Activated CD4-positive, alpha-beta T cell treated with anti-CD3 and anti-CD28 coated beads, Interleukin-10, Interleukin-2, amounts not matched to agents 100 ng/mL and 50 ng/mL, durations not matched to agents 16 hours and 8 hours (primary cell): ENCODE measurements at regions not wholly inside any gene's neighbourhood (a gene's known extent, or its start where the extent isn't known, plus 50 kb on each side); places are given as distances from the start of the nearest gene placed in this dataset.
"Not testable (repeated sequence)": the region's sequence is repeated elsewhere in the genome, so short reads cannot be mapped to it uniquely, and the experiment has no call there.

Experiments used
- DNase-seq: peaks from one replicate; pipeline ENCODE4 v3.0.0-alpha.2; 2020

DNA sequence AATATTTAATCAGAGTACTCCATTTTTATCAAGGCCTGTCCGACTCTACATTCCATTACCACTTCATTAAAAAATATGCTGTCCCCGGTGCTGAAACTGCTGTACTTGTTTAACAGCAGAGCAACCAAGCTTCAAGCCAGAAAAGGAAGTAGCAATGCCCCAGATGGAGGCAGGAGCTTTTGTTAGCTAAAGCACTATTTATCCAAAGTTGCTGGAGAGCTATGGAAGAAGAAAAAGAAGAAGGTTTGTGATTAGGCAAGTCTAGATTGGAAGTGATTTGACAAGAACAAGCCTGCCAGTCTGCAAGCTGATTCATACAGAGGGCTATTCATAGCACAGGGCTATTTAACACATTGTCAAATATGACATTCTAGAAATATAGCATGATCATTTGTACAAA lies 160.9 kb upstream of the SPTLC3 start:
- no peak for DNase-seq

DNA sequence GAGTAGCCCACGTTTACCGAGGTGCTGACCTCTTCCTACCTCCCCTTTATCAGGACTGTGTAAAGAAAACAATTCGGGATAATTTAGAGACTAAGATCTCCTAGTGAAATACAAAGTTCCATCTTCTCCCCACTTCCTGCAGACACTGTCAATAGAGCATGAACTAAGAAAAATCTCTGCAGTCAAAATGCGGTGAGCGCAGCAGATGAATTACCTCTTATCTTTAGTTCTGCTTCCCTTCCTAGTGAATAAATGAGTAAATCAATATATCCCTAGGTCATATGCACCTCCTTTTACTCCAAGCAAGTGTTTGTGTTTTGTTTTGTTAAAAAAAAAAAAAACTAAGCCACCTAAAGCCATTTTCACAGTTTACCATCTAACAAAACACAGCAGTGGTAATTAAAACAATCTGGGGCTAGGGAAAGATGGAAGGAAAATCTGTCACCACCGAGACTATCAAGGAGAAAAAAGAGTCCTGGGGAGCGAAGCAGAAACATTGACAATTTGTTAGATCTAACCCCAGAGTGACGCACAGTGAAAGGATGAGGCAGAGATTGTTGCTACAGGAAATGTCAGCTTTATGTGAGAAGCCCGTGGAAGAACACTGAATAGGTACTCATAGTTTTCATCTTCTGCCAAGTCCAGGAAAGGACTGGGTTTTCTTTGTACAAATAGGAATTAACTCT lies 159.4 kb upstream of the SPTLC3 start:
- no peak for DNase-seq

DNA sequence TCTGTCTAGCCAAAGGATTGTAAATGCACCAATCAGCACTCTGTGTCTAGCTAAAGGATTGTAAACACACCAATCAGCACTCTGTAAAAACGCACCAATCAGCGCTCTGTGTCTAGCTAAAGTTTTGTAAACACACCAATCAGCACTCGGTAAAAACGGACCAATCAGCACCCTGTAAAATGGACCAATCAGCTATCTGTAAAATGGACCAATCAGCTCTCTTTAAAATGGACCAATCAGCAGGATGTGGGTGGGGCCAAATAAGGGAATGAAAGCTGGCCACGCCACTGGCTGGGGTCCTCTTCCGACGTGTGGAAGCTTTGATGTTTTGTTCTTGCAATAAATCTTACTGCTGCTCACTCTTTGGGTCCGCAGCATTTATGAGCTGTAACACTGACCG lies 151.1 kb upstream of the SPTLC3 start:
- not testable (repeated sequence) for DNase-seq

DNA sequence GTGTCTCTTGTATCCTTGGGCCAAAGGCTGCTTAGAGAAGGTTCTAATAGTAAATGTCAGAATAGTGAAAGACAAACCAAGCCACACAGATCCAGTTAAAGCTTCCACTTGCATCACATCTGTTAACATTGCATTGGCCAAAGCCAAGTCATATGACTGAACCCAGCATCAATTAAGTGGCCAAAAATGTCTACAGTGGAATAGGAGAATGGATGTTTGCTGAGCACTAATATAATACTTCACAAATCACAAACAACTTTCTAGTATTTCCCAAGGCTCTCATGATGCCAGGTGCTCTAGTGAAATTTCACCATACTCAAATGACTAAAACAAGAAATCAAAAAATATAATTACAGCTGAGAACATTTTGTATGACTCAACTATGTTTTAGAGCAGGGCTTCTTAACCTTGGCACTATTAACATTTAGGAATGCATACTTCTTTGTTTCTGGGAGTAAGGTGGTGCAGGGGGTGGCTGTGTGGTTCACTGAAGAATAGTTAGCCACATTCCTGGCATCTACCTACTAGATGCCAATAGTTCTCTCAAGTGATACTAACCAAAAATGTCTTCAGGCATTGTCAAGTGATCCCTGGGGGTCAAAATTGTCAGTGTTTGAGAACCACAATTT lies 148.0 kb upstream of the SPTLC3 start:
- no peak for DNase-seq

DNA sequence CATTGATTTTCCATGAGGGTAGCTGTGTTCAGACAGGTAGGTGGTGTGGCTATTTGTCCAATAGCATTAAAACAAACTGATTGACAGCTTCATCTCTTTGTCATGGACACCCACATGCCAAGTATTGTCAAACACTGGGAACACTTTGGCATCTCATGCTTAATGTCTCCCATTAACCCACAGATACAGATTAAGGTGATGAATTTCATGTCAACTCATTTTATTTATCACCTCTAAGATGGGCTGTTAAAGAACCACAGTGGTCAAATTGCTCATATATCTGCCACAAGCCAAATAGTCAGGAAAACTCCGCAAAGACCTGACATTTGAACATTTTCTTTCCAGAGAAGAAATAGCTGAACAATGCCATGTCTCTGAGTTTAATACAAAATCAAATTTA lies 139.1 kb upstream of the SPTLC3 start:
- DNase-seq = no peak

DNA sequence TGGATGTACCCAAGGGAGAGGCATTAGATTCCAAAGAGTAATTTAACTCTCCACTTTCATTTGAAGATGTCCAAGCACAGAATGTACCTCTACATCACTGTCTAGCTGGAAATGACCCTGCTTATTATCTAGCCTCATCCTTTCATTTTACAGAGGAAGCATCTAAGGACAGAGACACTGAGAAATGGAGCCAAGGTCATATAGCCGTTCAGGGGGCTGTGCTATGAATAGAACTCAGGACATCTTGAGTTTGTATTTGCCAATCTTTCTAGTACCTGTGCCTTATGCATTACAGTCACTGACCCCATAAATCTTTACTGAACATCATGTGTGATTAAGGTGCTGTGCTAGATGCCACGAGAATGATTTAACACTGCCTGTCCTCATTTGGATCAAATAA lies 138.2 kb upstream of the SPTLC3 start:
- DNase-seq = no peak

DNA sequence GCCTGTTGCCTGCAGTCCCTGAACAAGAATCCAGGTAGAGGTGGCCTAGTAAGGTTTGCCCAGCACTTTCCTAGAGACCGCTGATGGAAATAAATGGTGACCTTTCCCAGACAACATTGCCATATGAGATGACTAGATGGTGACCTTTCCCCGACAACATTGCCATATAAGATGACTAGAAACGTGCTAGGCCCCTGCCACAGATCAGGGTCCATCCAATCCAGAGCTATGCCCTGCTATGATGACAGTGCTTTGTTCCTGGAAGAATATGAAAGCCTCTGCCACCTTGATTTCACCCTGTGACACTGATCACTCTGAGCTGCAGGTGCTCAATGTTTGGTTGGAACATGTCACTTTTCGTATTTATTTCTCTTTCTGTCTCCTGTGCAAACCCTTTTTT lies 133.8 kb upstream of the SPTLC3 start:
- DNase-seq = no peak

DNA sequence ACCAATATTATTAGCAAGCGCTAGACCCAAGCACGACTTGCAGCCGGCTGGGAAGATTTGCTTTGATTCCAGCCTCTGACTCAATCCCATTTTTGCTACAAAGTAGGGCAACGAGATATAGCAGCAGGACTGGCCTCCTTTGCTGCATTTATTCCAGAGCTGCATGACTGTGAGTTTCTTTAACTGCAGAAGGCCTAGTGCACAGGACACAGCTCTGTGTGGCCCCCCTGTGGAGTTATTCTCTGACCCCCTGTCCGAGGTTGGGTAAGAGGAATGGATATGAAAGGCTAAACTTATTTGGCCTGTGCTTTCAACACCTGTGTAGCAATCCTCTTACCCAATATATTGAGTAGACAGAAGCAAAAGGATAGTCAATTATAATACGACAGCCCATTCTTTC lies 133.3 kb upstream of the SPTLC3 start:
- no peak for DNase-seq

DNA sequence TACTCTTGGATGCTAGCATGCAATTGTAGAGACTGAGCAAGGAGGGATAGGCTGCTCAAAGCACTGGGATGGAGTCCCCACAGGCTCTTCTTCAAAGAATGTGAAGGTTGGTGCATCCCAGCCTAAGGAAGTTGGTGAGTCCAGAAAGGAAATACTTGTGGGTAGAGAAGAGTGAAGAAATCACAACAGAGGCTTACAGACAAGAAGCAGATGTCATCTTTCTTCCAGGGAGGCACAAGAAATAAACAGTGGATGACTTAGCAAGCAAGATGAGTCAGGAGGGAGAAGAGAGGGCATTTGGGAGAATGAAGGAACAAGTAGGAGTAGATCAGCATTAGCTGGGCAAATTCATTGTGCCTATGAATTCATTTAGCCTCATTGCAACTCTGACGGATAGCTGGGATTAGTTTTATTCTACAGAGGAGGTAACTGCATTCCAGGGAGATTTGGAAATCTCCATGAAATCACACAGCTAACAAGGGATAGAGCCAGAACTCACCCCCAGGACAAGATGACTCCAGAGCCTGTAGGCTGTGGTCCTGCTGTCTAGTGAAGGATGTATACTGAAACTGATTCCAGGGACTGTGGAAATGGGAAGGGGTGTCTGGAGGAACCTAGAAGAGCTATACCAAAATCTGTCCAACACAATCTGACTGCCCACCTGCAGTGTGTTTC lies 125.8 kb upstream of the SPTLC3 start:
- no peak for DNase-seq

DNA sequence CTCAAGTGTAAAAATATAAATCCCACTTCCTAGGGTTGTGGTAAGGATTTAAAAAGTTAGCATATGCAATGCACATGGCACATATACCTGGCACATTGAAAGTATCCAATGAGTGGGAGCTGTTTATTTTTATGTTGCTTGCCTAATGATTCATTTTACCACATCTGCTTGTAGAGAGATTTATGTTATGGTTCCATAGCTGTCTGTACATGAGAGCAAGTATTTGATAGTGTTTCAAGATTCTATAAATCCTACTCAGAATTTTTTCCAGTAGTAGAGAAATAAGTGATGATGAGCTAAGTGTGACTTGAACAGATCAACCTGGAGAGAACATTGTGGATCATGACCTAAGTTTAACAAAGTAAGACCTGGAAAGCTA lies 125.3 kb upstream of the SPTLC3 start:
- DNase-seq = no peak

DNA sequence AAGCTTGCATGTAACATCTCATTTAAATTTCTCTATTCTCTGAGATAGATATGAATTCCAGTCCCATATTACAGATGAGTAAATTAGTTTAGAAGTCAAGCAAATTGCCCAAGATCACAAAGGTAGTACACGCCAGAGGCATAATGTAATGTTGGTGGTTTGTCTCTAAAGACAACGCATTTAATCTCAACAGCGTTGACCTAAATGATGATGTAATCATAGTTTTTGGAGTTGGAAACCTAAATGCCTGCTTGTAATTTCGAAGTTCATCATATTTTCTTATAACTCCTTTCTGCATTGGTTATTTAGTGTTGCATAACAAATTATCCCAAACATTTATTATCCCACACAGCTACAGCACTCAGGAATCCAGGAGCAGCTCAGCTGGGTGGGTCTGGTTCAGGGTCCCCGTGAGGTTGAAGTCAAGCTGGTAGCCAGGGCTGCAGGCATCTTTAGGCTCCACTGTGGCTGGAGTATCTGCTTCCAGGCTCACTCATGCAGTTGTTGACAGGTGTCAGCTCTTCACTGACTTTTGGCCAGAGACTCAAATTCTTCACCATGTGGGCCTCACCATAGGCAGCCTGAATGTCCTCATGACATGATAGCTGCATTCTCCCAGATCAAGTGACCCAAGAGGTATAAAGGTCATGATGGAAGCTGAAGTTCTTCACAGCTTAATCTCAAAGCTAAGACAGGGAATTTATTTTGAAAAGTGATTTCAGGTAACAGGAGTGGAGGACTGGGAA lies 122.0 kb upstream of the SPTLC3 start:
- no peak for DNase-seq

DNA sequence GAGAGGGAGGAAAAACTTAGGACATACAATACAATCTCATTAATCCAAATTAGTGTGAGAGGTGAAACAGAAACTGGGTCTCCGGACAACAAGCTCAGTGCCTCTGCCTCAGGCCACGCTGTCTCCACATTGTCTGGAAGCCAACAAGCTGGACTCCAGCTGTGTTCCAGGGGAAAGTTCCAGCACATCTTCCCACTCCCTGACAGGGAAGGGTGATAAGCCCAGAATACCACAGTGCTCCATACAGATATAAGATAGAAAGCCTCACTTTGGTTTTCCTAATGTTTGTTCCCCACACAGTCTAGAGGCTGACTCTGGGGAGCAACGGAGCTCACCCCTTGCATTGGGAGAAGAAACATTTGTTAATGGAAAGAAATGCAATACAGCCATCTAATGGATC lies 117.1 kb upstream of the SPTLC3 start:
- no peak for DNase-seq

DNA sequence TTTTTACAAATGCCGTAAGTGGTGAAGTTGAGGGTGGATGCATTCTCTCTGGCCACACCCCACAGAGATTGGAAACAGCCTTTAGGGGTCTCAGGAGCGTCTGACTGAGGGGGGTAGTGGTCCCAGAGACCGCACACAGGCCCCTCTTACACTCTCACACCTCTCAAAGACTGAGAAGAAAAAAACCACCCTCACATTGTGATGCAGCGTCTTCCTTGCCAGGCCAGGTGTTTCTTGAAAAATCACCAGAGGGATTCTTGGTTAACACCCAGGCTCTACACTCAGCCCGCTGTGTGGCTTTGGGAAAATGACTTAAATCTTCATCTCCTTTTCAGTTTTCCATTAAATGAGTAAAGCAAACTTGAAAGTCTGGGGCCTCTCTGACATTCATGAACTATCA lies 115.8 kb upstream of the SPTLC3 start:
- no peak for DNase-seq

DNA sequence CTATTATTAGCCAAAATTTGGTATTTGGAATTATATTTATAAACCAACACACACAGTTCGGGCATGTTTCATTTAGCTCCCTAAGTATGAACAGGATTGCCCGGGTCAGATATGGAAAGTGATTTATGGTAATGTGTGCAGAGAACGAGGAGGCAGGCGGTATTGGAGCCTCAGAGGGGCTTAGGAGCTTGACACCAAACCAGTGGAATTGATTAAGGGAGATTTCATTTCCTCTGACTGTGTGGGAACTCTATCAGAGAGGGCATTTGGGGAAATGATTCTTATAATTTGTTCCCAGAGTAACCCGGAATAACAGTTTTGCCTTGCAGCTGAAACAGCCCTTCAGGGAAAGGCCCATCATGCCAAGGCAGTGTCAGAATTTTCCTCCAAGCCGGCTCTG lies 115.1 kb upstream of the SPTLC3 start:
- no peak for DNase-seq

DNA sequence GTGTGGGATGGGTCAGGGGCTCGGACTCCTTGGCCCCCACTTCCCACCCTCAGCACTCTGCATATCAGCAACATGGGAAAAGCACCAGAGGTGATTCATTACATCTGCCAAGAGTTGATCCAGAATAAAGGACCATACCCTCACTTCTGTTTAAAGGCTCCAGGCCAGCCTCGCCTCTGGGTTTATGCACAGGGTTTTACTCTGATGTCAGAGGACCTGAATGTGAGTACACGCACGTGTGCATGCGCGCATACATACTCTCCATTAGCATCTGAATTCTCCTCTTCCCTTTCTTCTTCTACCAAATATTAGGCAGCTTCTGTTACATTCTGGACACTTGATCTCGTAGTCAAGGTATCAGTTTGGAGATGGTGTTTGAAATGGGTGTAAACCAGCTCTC lies 114.7 kb upstream of the SPTLC3 start:
- no peak for DNase-seq

DNA sequence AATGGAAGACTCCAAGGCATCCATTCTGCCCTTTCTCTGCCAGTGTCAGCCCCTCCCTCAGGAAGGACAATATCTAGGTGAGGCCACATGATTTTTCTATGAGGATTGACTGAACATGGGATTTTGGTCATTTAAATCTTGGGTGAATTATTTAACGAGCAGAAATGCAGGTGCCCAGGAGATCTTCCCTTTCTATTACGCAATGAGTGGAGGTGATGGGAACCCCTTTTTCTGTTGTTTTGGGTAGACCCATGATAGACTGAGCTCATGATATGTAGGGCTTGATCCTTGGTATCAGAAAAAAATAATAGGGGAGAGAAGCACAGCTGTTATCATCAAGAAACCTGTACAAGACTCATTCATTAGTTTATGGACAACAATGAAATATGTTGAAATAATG lies 112.6 kb upstream of the SPTLC3 start:
- DNase-seq = no peak

DNA sequence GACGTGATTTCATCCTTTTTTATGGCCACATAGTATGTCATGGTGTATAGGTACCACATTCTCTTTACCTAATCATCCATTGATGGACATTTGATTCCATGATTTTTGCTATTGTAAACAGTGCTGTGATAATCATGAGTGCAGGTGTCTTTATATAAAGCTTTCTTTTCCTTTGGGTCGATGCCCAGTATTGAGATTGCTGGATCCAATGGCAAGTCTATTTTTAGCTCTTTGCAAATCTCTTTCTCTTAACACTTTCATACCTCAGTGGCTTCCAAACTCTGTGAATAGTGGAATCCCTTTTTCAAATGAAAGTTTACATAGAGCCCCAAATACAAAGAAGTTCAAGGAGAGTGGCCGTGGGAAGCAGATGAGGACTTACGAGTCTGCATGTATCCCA lies 105.8 kb upstream of the SPTLC3 start:
- DNase-seq = no peak

DNA sequence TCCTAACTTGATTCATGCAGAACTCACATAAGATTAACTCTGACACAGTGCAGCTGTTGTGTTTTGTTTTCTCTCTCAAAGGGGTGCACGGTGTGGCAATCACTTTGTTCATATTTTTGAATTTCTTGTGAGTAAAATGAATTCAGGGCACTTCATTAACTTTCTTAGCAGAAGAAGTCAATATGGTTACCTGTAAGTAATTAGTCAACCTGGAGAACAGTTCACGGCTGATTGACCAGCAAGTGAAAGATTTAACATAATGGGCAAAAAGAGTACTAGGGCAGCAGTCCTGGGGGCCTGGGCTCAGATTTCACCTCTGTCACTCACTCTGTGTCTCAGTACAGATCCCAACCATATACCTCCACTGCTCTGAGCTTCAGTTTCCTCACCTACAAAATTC lies 102.4 kb upstream of the SPTLC3 start:
- no peak for DNase-seq

DNA sequence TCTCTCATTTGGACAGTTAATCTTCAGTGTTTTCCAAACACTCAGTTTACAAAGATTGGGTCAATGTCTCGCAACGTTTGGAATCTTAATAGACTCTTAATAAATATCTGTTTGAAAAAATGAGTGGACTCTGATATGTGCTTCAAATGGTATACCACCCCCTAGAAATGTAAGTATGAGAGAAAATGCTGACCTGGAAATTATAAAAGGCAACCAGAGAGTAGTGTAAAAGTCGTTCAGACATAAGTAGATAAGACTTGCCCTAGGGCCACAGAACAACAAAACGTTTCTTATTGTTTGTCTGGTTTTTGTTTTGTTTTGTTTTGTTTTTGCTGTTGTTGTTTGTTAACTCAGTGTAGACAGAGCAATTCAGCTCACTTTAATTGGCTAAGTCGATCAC lies 97.4 kb upstream of the SPTLC3 start:
- DNase-seq = no peak

DNA sequence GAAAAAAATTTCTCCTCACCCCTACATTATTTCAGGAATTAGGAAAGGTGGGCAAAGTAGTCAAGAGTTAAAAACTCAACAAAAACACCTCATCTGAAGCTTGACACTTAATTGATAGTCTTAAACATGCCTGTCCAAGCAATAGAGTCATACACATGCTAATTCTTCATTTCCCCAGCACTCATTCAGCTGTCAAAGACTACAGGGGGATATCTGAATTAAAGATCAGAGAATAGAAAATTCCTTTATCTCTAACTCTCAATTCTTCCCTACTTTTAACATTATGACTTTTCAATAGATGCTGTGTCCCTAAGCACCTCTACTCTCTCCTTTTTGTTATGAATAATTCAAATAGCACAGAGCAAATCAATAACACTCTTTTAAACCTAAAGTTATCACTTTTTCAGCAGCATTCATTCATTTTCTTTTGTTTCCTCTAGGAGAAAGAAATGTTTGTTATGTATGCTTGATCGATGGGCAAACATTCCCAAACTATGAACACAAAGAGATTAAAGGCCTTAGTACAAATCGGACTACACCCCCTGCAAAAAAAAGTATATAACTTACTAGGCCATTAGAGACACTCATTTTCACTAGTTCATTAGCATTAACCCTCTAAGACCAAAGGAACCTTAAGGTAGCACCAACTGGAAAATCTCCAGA lies 94.9 kb upstream of the SPTLC3 start:
- DNase-seq = no peak

DNA sequence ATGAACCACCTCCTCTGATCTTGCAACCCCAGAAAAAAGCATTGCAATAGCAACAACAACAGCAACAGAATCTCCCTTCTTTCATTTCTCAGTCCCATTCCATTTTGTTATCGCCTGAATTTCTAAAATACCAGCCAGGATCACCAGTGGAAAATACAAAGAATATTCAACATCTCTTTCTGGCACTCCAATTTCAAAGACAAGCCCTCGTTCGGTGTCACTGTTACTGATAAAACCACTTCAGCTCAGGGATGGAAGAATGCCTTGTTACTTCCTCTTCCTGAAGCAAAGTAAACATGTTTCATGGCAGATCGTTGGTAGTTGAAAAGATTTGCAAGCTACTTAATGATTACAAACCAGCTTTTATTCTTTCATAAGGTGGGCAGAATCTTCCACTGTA lies 94.0 kb upstream of the SPTLC3 start:
- no peak for DNase-seq

DNA sequence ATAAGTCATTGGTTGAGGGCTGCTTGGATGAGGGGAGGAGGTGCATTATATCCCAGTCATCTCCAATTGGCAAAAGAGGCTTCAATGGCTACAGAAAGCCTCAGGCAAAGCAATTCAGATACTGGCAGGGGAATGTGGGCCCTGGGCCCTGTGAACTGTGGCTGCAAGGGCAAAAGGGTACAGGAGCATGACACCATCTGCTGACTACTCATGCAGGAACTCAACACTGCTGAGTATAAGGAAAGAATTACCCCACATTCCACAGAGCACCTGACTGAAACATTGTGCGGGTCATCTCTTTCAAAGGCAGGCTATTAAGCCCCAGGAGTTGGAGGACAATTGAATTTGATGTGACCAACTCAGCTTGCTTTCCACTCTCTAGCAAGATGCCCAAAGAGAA lies 92.1 kb upstream of the SPTLC3 start:
- DNase-seq = no peak

DNA sequence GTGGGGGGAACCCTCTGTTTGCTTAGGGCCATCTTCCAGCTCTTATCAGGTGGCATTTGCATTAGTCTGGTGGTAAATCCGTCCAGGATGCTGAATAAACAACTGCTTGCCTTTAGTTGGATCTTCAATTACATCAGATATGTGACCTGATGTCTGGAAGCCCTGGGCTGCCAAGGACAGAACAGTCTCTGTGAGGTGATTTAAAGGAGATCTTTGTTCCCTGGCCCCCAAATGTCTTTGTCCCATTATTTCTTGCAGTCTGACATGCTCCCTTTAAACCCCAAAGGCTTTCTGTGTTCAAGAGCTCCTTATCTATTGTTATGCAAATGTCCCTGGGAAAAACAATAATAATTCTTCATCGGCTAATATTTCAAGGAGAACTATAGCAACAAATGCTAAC lies 84.6 kb upstream of the SPTLC3 start:
- DNase-seq = no peak
